ENCODE measurements at regions not wholly inside any gene's neighbourhood (a gene's known extent, or its start where the extent isn't known, plus 50 kb on each side); places are given as distances from the start of the nearest gene placed in this dataset.

- TF ChIP-seq, protein P1, sequence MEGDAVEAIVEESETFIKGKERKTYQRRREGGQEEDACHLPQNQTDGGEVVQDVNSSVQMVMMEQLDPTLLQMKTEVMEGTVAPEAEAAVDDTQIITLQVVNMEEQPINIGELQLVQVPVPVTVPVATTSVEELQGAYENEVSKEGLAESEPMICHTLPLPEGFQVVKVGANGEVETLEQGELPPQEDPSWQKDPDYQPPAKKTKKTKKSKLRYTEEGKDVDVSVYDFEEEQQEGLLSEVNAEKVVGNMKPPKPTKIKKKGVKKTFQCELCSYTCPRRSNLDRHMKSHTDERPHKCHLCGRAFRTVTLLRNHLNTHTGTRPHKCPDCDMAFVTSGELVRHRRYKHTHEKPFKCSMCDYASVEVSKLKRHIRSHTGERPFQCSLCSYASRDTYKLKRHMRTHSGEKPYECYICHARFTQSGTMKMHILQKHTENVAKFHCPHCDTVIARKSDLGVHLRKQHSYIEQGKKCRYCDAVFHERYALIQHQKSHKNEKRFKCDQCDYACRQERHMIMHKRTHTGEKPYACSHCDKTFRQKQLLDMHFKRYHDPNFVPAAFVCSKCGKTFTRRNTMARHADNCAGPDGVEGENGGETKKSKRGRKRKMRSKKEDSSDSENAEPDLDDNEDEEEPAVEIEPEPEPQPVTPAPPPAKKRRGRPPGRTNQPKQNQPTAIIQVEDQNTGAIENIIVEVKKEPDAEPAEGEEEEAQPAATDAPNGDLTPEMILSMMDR (IDR thresholded peaks at IDR 0.05), result no peak
- TF ChIP-seq POLR2A (IDR thresholded peaks at IDR 0.05), result no peak
Measured at GRCh38 chr12:87253157-87253556, 776.0 kb downstream of the C12orf50 start.

All from prostate gland (tissue), 2 donors.